ENCODE measurements at regions not wholly inside any gene's neighbourhood (a gene's known extent, or its start where the extent isn't known, plus 50 kb on each side); places are given as distances from the start of the nearest gene placed in this dataset.

DNA sequence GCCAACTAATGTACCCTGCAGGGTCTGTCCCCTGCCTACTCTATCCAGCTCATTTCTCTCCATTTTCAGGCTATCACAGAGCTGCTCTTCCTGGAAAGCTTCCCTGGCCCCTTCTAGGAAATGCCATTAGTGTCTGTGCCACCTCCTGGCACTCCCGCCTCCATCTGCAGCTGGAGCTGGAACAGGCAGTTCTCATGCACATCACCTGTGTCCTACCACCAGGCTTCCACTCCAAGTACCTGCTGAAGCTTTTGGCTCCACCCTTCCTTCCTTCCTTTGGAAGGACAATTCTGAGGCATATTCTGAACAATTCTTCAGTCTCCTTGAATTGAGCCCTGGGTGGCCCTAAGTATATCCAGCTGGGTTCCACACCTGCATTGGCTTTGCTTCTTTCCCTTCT is 156.2 kb upstream of the ZNF618 start:
- TF ChIP-seq, protein P1, sequence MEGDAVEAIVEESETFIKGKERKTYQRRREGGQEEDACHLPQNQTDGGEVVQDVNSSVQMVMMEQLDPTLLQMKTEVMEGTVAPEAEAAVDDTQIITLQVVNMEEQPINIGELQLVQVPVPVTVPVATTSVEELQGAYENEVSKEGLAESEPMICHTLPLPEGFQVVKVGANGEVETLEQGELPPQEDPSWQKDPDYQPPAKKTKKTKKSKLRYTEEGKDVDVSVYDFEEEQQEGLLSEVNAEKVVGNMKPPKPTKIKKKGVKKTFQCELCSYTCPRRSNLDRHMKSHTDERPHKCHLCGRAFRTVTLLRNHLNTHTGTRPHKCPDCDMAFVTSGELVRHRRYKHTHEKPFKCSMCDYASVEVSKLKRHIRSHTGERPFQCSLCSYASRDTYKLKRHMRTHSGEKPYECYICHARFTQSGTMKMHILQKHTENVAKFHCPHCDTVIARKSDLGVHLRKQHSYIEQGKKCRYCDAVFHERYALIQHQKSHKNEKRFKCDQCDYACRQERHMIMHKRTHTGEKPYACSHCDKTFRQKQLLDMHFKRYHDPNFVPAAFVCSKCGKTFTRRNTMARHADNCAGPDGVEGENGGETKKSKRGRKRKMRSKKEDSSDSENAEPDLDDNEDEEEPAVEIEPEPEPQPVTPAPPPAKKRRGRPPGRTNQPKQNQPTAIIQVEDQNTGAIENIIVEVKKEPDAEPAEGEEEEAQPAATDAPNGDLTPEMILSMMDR (IDR thresholded peaks at IDR 0.05), result no peak
- TF ChIP-seq POLR2AphosphoS5 (IDR thresholded peaks at IDR 0.05; ENCODE audit: insufficient read depth in 1 of 2, low read depth in 1 of 2), result no peak
- no peak for TF ChIP-seq POLR2A (IDR thresholded peaks at IDR 0.05)
